IgD-negative memory B cell (primary cell): ENCODE measurements at regions not wholly inside any gene's neighbourhood (a gene's known extent, or its start where the extent isn't known, plus 50 kb on each side); places are given as distances from the start of the nearest gene placed in this dataset.

Experiments used
- H3K27ac Mint-ChIP-seq, 3 donors: one replicate each; pipeline ENCODE4 v1.8.0; 2020 to 2022; ENCODE audit warnings: mild to moderate bottlenecking in 3 of 3, mixed read lengths in 3 of 3, moderate library complexity in 1 of 3
- H3K27me3 Mint-ChIP-seq: one replicate; pipeline ENCODE4 v1.8.0; 2021; ENCODE audit warnings: mixed read lengths
- H3K36me3 Mint-ChIP-seq: one replicate; pipeline ENCODE4 v1.8.0; 2020; ENCODE audit warnings: mild to moderate bottlenecking, mixed read lengths
- H3K4me1 Mint-ChIP-seq, 3 donors: one replicate each; pipeline ENCODE4 v1.8.0; 2020 to 2022; ENCODE audit warnings: mixed read lengths in 3 of 3, mild to moderate bottlenecking in 1 of 3
- H3K4me3 Mint-ChIP-seq, 4 donors: one replicate each; pipeline ENCODE4 v1.8.0; 2020 to 2022; ENCODE audit warnings: mild to moderate bottlenecking in 4 of 4, mixed read lengths in 4 of 4, moderate library complexity in 3 of 4
- H3K9me3 Mint-ChIP-seq, 3 donors: one replicate each; pipeline ENCODE4 v1.8.0; 2020 to 2021; ENCODE audit warnings: mixed read lengths in 3 of 3, mild to moderate bottlenecking in 1 of 3

DNA sequence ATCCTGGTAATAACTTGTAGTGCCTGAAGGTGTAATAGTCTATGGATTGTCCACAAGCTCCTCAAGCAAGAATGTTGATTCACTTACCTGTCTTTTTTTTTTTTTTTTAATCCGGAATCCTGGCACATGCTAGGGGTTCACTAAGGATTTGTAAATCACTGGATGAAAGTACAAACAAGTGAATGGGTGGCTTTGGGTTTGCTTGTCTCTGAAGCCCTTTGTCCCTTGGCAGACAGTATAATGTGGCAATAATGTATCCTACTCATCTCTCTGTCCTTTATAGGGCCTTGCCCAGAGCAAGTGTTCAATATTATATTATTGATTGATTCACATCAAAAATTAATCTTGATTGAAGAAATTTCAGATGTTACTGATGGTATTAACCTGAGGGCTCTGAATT, 334.0 kb upstream of the CPEB2 start:
- Mint-ChIP-seq H3K27me3 (peaks cover 4% of the 10 kb centered on the region), H3K4me1 (no peaks in the 10 kb centered on the region), H3K4me3 (no peak overlapping the region), H3K36me3 (no peaks in the 10 kb centered on the region), H3K9me3 (peaks cover 1 to 6% (median 5%) of the 10 kb centered on the region in 3 donors), H3K27ac (no peak overlapping the region)

DNA sequence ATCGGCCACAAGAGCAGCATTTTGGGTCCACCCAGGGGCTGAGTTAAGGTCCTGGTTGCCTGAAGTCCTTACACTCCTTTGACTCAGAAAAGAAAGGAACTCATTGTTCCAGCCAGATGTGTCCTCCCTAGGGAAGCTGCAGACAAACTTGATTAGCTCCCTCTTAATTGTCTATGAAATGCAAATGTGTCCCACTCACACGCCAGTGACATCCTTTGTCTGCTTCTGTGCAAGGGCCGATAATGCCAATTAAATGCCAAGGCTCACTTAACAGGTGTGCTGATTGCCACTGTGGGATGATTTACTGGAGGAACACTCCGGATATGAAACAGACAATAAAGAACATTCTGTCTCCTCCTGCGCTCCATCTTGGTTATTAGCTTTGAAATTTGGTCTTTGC, 332.9 kb upstream of the CPEB2 start:
- Mint-ChIP-seq H3K27me3 (peaks cover 4% of the 10 kb centered on the region), H3K36me3 (no peaks in the 10 kb centered on the region), H3K4me3 (no peak overlapping the region), H3K9me3 (peaks cover 0 to 6% (median 5%) of the 10 kb centered on the region in 3 donors), H3K4me1 (no peaks in the 10 kb centered on the region), H3K27ac (no peak overlapping the region)

DNA sequence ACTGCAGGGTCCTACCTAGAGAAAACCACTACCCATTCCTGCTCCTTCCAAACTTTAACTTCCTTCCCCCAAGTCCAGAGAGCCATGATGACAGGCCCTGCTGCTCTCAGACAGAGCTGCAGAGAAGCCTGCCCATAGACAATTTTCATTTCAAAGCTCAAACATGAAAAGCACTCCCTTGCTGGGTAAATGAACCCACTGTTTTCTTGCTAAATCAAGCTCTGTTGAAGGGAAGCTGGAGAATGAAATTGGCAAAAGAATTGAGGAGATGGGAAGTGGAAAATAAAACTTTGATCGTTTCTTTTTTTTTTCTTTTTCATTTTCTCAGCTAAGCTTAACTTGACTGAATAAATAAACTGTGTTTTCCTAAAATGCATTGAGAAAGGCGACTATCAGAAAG, 331.1 kb upstream of the CPEB2 start:
- H3K4me1 Mint-ChIP-seq: no peaks in the 10 kb centered on the region
- peaks cover 0 to 5% (median 4%) of the 10 kb centered on the region in 3 donors for H3K9me3 Mint-ChIP-seq
- H3K4me3 Mint-ChIP-seq: no peak overlapping the region
- peaks cover 4% of the 10 kb centered on the region for H3K27me3 Mint-ChIP-seq
- H3K27ac Mint-ChIP-seq: no peak overlapping the region
- no peaks in the 10 kb centered on the region for H3K36me3 Mint-ChIP-seq

DNA sequence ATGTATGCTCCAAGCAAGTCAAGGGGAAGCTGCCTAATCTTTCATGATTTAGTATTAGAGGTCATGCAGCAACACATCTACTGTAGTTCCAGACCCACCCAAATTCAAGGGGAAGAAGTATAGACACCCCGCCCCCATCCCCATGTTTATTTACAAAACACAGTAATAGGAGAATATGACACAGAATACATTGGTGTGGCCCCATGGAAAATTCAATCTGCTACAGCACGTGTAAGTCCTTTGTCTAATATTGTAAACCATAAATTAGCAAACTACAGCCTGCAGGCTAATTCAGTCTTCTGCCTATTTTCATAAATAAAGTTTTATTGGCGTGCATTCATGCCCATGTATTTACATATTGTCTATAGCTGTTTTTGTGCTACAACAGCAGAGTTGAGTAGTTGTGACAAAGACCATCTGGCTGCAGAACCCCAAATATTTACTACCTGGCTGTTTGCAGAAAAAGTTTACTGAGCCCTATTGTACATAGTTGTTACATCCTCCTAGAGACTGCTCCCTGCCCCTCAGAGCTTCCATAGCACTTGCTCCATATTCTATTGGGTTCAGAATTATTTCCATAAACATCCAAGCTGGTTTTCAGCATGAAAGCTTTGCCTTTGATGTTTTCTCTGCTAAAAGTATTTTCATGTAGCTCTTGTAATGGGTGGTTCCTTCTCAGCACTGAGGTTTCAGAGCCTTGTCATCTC, 326.8 kb upstream of the CPEB2 start:
- Mint-ChIP-seq H3K27ac (no peak overlapping the region), H3K4me3 (no peak overlapping the region), H3K9me3 (peaks cover 0 to 4% (median 0%) of the 10 kb centered on the region in 3 donors), H3K4me1 (no peaks in the 10 kb centered on the region), H3K27me3 (no peaks in the 10 kb centered on the region), H3K36me3 (no peaks in the 10 kb centered on the region)

DNA sequence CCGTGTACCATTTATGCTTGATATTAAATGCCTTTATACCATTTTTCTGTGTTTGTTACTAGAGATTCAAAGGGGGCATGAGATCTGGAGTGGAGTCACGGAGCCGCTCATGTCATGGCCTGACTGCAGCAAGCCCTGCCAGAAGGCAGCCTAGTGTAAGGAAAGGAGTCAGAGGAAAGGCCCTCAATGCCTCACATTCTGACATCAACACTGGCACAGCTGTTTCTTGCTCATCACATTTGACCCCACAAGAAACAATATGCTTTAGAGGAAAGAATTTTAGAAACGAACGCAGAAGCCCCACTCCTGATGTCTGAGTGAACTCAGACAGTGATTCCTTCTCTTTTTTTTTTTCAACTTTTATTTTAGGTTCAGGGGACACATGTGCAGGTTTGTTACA, 322.4 kb upstream of the CPEB2 start:
- H3K27me3 Mint-ChIP-seq: peaks cover 3% of the 10 kb centered on the region
- no peak overlapping the region for H3K4me3 Mint-ChIP-seq
- H3K36me3 Mint-ChIP-seq: no peaks in the 10 kb centered on the region

DNA sequence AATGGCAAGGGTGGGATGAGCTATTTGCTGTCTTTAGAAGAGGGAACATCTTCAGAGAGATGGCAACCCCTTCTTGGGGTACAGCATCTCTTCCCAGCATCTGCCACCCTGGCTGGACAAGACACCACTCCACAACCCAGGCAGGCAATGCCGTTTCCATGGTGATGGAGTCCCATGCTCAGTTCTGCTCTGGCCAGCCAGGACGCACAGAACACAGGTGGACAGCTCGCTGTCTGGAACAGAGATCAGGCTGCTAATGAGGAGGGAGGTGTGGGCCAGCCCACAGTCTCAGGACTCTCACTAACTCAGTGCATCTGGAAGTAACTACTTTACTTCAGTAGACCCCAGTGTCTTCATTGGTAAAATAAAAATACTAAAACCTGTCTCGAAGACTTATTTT, 321.0 kb upstream of the CPEB2 start:
- no peak overlapping the region for H3K4me3 Mint-ChIP-seq
- H3K9me3 Mint-ChIP-seq: peaks cover 2 to 4% (median 4%) of the 10 kb centered on the region in 3 donors
- no peaks in the 10 kb centered on the region for H3K36me3 Mint-ChIP-seq
- H3K27me3 Mint-ChIP-seq: peaks cover 3% of the 10 kb centered on the region
- no peaks in the 10 kb centered on the region for H3K4me1 Mint-ChIP-seq
- no peak overlapping the region for H3K27ac Mint-ChIP-seq

More for the DNA sequence above, 322.4 kb upstream of the CPEB2 start:
- Mint-ChIP-seq H3K27ac (no peak overlapping the region), H3K9me3 (peaks cover 2 to 4% (median 4%) of the 10 kb centered on the region in 3 donors), H3K4me1 (no peaks in the 10 kb centered on the region)

DNA sequence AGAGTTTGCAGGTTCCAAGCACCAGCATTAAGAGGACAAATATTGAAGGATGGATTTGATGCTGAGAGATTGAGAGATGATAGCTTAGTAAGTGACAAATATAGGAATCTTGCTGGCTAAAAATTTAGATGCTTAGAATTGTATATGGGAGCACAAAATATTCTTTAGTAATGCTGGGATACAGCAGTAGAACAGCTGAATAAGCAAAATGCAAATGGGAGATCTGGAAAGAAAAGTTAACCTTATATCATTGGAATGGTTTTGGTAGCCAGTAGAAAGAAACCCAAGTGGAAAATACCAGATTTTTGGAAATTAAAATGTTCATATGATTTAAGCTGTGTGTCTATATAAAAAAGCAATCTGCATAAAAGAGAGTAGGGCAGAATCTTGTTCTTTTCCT, 308.6 kb upstream of the CPEB2 start:
- H3K36me3 Mint-ChIP-seq: peaks cover 2% of the 10 kb centered on the region
- no peaks in the 10 kb centered on the region for H3K27me3 Mint-ChIP-seq
- H3K9me3 Mint-ChIP-seq: peaks cover 0 to 7% (median 2%) of the 10 kb centered on the region in 3 donors
- no peak overlapping the region for H3K27ac Mint-ChIP-seq
- H3K4me3 Mint-ChIP-seq: no peak overlapping the region
- no peaks in the 10 kb centered on the region for H3K4me1 Mint-ChIP-seq

DNA sequence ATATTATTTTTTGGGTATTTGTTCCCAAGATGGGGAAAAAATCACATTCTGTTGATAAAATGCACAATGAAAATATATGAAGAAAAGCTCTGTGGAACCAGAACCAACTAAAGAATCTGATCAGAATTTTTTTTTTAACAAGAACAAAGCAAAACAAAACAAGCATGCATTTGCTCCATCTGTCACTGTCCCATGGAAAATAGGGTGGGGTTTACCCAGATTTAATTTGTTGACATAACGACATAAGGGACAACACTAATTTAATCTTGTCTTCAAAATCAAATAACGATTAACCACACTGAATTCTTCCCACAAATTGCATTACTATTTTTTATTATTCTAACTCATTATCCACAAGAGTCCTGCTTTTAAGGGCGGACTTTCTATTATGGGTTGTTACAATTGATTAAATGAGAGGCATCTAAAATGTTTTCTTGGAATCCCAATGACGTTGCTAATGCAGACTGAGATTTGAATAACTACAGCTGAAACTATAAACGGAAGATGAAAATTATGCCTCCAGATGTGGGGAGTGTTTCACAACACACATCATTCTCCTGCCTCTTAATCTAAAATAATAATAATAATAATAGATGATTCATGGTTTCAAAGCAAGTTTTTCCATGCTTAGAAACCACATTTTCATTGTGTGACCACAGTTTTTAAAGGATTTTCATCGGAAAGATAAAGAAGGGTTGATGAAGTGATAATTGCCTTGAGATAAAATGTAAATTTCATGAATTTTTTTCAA, 307.0 kb upstream of the CPEB2 start:
- H3K4me1 Mint-ChIP-seq: no peaks in the 10 kb centered on the region
- no peak overlapping the region for H3K4me3 Mint-ChIP-seq
- H3K27me3 Mint-ChIP-seq: no peaks in the 10 kb centered on the region
- no peak overlapping the region for H3K27ac Mint-ChIP-seq
- peaks cover 2% of the 10 kb centered on the region for H3K36me3 Mint-ChIP-seq
- H3K9me3 Mint-ChIP-seq: peaks cover 0 to 7% (median 2%) of the 10 kb centered on the region in 3 donors

DNA sequence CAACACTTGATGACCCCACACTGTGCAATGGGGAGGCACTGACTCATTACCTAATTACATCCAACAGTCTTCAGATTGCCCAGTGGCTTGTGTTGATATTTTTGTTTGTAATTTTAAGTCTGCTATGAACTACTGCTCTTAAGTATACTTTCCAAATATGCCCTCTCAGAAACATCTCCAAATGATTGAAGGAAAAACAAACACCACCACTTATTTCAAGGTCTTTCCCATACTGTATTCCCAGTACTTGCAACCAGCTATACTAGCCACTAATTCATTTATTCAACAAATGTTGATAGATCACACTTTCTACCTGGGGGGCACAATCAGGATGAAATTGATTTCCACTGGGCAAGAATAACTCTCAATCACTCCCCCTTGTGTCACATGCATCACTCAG, 302.2 kb upstream of the CPEB2 start:
- peaks cover 2% of the 10 kb centered on the region for H3K27me3 Mint-ChIP-seq
- no peak overlapping the region for H3K4me3 Mint-ChIP-seq

DNA sequence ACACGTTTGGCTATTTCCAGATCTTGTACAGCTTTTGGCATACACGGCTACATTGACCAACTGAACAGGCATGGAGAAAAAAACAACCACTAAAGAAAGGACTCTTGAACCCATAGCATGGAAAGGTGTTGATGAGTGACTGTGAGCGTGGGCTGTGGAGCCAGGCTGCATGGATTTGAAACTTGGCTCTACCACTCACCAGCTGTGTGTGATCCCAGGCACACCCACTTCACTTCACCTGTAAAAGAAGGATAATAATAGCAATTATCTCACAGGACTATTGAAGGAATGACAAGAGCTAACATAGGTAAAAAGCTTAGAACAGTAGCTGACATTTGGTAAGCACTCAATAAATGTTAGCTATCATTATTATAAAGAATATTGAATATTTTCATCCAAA, 301.7 kb upstream of the CPEB2 start:
- no peaks in the 10 kb centered on the region for H3K36me3 Mint-ChIP-seq
- H3K27me3 Mint-ChIP-seq: peaks cover 2% of the 10 kb centered on the region
- H3K9me3 Mint-ChIP-seq: no peaks in the 10 kb centered on the region
- H3K4me3 Mint-ChIP-seq: no peak overlapping the region
- H3K27ac Mint-ChIP-seq: no peak overlapping the region
- H3K4me1 Mint-ChIP-seq: no peaks in the 10 kb centered on the region

More for the DNA sequence above, 302.2 kb upstream of the CPEB2 start:
- H3K27ac Mint-ChIP-seq: no peak overlapping the region
- H3K36me3 Mint-ChIP-seq: no peaks in the 10 kb centered on the region
- no peaks in the 10 kb centered on the region for H3K4me1 Mint-ChIP-seq
- no peaks in the 10 kb centered on the region for H3K9me3 Mint-ChIP-seq

DNA sequence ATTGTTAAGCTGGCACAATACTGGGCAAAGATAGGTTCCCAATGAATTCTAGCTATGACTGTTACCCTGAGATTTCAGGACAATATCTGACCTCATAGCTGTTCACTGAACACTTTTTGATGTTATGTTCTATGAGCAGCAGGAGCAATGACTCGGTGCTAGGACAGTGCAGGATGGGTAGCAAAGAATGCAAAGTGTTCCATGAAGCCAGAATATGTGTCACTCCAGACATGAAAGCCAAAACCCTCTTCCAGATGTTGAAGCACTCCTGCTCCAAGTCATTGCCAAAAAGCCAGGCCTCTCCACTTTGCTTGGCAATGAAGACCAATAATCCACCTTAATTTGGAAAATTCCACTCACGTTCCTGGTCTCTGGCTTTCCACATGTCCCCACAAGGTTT, 300.9 kb upstream of the CPEB2 start:
- Mint-ChIP-seq H3K36me3 (no peaks in the 10 kb centered on the region), H3K9me3 (no peaks in the 10 kb centered on the region), H3K27ac (no peak overlapping the region), H3K4me1 (no peaks in the 10 kb centered on the region), H3K27me3 (peaks cover 2% of the 10 kb centered on the region), H3K4me3 (no peak overlapping the region)

DNA sequence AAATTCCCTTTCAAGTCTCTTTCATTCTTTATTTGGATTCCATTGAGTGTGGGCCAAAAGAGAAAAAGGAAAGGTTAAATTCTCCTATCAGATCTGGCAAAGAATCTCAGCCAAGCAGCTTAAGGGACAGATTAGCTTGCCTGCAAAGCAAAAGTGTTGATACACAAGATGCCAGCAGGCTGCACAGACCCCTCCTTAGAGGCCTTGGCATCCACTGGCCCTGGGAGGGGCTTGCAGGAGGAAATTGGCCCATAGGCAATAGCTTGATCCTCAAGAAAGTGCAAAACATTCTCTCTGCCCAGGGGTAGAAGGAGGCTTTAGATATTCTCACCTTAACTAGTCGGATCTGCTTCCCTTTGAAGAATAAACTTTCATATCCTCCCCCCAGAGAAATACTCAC, 300.4 kb upstream of the CPEB2 start:
- H3K27me3 Mint-ChIP-seq: peaks cover 2% of the 10 kb centered on the region
- no peak overlapping the region for H3K4me3 Mint-ChIP-seq
- peak overlapping the region in 1 of 3 donors; percentile 2 for H3K27ac Mint-ChIP-seq
- no peaks in the 10 kb centered on the region for H3K4me1 Mint-ChIP-seq
- no peaks in the 10 kb centered on the region for H3K9me3 Mint-ChIP-seq
- H3K36me3 Mint-ChIP-seq: no peaks in the 10 kb centered on the region

DNA sequence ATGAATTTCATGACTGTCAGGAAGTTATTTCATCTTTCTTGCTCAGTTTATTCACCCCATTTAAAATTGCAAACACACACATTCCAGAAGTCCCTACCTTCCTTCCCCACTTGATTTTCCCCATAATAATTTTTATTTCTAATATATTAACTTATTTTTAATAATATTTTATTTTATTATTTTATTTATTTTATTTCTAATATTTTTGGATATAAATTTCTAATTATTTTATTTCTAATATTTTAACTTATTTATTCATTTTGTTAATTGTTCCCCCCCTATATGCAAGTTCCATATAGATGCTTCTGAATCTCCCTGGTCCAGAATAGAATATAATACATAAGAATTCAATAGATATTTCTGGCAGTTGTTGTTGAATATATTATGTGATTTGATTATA, 293.7 kb upstream of the CPEB2 start:
- Mint-ChIP-seq H3K27me3 (peaks cover 6% of the 10 kb centered on the region), H3K4me1 (no peaks in the 10 kb centered on the region), H3K27ac (no peak overlapping the region), H3K36me3 (no peaks in the 10 kb centered on the region), H3K9me3 (no peaks in the 10 kb centered on the region), H3K4me3 (no peak overlapping the region)

DNA sequence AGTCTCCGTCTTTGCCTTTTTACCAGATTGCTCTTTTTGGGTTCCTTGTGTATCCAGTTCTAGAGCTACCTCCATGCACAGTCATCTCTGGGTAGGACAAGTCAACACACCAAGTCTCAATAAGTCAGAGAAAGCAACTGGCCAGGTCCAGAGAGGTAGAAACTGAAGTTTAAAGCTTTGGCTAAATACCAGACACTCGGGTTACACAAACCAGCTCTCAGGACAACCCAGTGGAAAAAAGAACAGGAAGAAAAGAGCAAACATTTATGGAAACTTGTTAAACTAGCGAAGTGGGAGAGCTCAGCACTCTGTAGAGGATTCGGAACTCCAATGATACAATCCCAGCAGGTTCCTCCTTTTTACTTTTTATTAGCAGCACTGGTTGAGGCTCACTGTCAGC, 291.0 kb upstream of the CPEB2 start:
- no peaks in the 10 kb centered on the region for H3K4me1 Mint-ChIP-seq
- H3K4me3 Mint-ChIP-seq: no peak overlapping the region
- peaks cover 6% of the 10 kb centered on the region for H3K27me3 Mint-ChIP-seq
- H3K36me3 Mint-ChIP-seq: no peaks in the 10 kb centered on the region
- no peak overlapping the region for H3K27ac Mint-ChIP-seq
- H3K9me3 Mint-ChIP-seq: no peaks in the 10 kb centered on the region

DNA sequence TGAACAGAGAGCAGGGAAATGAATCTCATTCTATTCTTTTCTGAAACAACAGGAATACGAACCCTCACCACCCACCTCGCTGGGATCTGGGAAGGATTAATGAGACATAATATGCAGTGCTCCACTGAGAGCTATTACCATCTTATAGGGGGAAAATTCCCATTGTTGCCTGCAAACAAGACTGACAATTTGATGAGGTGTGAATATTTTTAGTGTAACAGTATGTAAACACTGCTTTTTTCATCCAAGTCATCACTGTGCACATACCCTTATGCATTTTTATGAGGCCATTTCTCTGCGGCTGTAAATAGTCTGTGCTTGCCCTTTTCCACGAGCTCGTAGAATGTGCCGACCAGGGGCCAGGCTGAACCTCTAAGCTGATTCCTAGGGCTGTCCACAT, 285.6 kb upstream of the CPEB2 start:
- peaks cover 5% of the 10 kb centered on the region for H3K36me3 Mint-ChIP-seq
- H3K27ac Mint-ChIP-seq: no peak overlapping the region
- H3K4me3 Mint-ChIP-seq: no peak overlapping the region
- H3K27me3 Mint-ChIP-seq: peaks cover 2% of the 10 kb centered on the region
- no peaks in the 10 kb centered on the region for H3K4me1 Mint-ChIP-seq
- H3K9me3 Mint-ChIP-seq: peaks cover 5 to 10% (median 9%) of the 10 kb centered on the region in 3 donors

DNA sequence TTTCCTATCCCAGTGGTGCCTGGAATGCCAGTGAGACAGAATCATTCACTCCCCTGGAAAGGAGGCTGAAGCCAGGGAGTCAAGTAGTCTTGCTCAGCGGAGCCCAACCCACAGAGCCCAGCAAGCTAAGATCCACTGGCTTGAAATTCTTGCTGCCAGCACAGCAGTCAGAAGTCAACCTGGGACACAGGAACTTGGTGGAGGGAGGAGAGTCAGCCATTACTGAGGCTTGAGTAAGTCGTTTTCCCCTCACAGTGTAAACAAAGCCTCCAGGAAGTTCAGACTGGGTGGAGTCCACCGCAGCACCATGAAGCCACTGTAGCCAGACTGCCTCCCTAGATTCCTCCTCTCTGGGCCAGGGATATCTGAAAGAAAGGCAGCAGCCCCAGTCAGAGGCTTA, 283.2 kb upstream of the CPEB2 start:
- H3K9me3 Mint-ChIP-seq: peaks cover 5 to 10% (median 9%) of the 10 kb centered on the region in 3 donors
- H3K27ac Mint-ChIP-seq: no peak overlapping the region

More for the DNA sequence above, 283.2 kb upstream of the CPEB2 start:
- H3K27me3 Mint-ChIP-seq: peaks cover 3% of the 10 kb centered on the region
- H3K4me1 Mint-ChIP-seq: no peaks in the 10 kb centered on the region
- peaks cover 5% of the 10 kb centered on the region for H3K36me3 Mint-ChIP-seq
- H3K4me3 Mint-ChIP-seq: no peak overlapping the region
